Muscle of back (tissue), 3 donors: ENCODE measurements at regions not wholly inside any gene's neighbourhood (a gene's known extent, or its start where the extent isn't known, plus 50 kb on each side); places are given as distances from the start of the nearest gene placed in this dataset.

Experiments
- DNase-seq, 3 donors: peaks; one replicate each; pipeline versions ENCODE4 v3.0.0 to v3.0.0-alpha.2; 2013

DNA sequence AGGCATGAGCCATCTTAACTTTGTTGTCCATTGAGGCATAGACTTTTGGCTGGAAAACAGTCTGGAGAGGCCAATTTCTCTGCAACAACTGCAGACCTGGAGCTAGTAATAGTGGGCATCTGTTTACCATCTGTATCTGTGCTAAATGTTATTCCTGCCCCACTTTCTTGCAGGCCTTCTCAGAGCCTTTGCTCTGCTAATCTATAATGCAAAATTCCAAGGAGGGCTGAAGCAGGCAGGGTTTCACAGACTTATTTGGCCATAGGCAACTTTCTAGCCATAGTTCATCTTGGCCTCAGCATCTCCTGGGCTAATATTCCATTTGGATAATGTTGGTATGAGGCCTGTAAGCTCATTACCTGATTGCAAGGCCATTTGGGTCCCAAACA is 124.5 kb upstream of the CSF3R start:
- DNase-seq: no peak

GRCh38 chr1:36606641-36607262 is 124.0 kb upstream of the CSF3R start:
- no peak for DNase-seq

DNA sequence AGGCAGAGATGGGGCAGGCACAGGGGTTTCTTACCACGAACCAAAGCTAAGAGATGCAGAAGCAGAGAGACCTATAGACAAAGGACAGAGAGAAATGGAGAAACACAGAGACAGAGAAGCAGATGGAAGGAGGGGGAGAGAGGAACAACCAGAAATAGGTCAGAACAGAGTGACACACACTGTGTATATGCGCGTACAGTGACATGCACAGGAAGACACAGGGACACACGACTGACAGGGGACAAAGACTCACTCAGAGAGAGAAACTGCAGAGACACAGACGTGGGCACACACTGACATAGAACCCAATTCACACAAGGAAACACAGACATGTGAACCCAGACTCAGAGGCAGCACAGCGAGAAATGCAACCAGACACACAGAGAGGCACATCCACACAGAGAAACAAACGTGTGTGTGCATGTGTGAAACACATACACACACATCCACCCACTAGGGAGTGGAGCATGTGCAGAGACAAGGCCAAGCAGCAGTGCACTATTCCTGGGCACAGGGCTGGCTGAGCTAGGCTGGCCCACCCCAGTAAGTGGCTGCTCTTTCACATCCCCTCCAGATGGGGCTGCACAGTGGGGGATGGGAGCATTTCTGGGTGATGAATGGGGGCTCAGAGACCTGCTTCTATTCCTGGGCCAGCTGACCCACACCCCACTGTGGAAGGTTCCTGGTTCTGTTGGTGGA is 123.4 kb upstream of the CSF3R start:
- DNase-seq: no peak

DNA sequence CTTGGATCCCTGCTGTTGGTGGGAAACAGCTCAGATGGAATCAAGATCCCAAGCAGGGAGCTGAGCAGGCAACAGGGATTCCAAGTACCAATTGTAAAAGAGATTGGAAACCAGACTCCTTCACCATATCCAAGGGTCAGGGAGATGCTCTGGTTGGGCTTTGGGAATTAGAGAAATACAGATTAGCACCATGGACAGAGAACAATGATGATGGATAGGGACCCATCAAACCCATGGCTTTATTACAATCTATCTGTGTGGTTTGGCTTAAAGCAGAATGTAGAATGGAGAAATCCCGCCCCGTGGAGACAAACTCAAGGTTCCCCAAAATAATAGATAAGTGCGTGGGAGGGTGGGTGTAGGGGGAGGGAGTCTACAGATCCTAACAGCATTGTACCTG is 120.7 kb upstream of the CSF3R start:
- DNase-seq: no peak

- no peak for DNase-seq
Measured at GRCh38 chr1:36602184-36602583, 119.5 kb upstream of the CSF3R start.

DNA sequence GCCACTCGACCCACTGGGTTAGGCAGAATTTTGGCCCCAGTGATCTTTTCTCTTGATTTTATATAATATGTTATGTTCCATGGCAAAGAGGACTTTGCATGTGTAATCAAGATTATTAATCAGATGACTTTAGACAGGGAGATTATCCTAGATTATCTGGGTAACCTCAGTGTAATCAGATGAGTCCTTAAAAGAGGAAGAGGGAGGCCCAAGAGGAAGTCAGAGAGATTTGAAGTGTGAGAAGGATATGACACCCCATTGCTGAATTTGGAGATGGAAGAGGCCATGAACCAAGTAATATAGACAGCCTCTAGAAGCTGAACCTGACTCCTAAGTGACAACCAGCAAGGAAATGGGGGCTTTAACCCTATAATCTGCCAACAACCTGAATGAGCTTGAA is 117.1 kb upstream of the CSF3R start:
- DNase-seq: no peak

DNA sequence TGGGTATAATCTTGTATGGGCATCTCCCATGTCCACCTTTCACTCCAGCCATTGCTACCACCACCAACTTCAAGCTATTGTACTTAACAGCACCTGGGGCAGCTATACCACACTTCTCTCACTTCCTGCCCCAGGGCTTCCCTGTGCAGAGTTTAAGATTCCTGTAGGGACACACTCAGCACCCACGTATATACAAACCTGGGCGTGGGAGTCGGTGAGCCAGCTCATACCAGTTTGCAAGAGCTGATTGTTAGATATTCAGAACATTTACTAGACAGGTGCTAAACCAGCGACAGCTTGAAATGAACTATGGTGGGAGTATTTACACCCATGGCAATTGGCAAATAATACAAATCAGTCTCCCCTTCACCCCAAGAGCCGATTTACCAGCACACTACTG is 114.8 kb upstream of the CSF3R start:
- no peak for DNase-seq

GRCh38 chr1:36595921-36596320 is 113.2 kb upstream of the CSF3R start:
- DNase-seq: no peak

- DNase-seq: no peak
Measured at GRCh38 chr1:36595349-36595748, 112.6 kb upstream of the CSF3R start.

DNA sequence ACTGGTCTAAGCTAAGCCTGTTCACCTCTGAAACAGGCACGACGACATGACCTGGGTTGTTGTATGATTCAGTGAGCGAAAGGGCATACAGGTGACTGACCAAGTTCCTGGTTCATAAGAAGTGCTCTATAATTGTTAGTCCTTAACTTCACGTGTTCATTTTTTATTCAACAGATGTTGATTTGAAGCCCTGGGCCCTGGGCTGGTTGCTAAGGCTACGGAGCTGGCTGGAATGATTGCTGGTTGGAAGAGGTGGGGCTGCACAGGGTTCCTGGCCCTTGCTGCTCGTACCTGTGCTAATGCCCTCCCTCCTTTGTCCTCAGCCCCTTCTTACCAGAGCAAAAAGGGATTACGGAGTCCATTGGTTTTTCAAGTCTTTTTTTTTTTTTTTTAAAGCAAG is 111.3 kb upstream of the CSF3R start:
- DNase-seq: no peak

DNA sequence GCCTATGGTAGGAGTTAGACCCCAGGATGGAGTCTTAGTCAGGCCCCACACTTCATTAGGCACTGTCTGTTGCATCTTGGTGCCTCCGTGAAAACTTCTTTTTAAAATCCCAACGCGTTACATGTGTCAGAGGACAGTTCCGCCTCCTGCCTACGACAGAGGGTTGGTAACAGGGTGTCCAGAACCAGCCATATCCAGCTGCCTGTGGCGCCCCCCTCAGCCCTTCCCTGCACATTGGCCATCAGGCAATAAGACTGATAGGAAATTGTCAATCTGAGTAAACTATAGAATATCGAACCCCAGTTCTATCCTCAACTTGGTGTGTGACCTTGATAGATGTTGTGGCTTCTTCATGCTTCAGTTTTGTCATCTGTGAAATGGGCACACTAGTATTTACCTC is 108.6 kb upstream of the CSF3R start:
- DNase-seq: no peak

- no peak for DNase-seq
Measured at GRCh38 chr1:36590771-36591170, 108.1 kb upstream of the CSF3R start.

- no peak for DNase-seq
Measured at GRCh38 chr1:36590264-36590663, 107.6 kb upstream of the CSF3R start.

- no peak for DNase-seq
Measured at GRCh38 chr1:36588972-36589371, 106.3 kb upstream of the CSF3R start.

DNA sequence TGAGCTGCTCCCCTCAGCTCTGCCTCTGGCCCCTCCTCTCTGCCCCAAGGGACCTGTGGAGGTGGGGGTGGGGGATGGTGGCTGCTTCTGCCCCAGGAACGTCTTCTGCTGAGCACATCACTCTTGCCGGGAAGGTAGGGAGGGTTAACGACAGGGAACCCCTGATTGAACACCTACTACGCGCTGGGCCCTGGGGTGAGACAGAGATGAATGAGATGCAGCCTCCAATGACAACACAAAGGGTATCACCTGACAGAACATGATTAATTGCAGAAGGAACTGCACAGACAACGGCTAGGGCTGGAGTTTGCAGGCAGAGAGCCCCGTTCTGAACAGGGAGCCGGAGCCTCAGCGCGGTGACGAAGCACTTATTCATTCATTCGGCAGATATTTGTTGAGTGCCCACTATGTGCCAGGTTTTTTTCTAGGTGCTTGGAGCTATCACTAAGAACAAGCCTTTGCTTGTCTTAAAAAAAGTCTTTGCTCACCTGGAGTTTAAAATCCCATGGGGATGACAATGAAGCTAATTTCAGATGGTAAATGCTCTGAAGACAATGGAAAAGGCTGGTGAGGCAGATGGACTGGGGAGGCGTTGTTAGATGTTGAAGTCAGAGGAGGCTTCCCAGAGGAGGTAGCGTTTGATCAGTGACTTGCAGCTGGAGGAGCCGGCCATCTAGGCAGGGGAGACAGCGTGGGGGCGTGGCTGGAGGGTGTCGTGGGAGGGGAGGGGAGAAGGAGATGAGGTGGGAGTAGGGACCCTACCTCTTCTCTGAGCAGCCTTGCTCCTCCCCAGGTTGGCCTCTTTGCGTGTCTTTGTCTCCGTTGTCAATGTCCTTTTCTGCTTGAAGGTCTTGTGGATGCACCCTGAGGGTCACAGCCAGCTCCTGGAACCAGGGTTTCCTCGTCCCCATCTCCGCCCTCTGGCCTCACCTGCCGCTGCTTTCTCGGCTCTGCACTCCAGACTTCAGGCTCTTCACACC is 103.1 kb upstream of the CSF3R start:
- no peak for DNase-seq

GRCh38 chr1:36584874-36585453 is 102.3 kb upstream of the CSF3R start:
- DNase-seq: no peak

- no peak for DNase-seq
Measured at GRCh38 chr1:36583980-36584782, 101.5 kb upstream of the CSF3R start.

- DNase-seq: no peak
Measured at GRCh38 chr1:36583080-36583479, 100.4 kb upstream of the CSF3R start.

GRCh38 chr1:36582066-36582755 is 99.5 kb upstream of the CSF3R start:
- no peak for DNase-seq

- no peak for DNase-seq
Measured at GRCh38 chr1:36580524-36580923, 97.8 kb upstream of the CSF3R start.

GRCh38 chr1:36579039-36579438 is 96.3 kb upstream of the CSF3R start:
- no peak for DNase-seq
